ENCODE measurements at regions not wholly inside any gene's neighbourhood (a gene's known extent, or its start where the extent isn't known, plus 50 kb on each side); places are given as distances from the start of the nearest gene placed in this dataset.

- TF ChIP-seq CTCF (conservative IDR thresholded peaks at IDR 0.05; ENCODE audit: low read depth, low read length), result no peak
- TF ChIP-seq EZH2 (IDR thresholded peaks at IDR 0.05; ENCODE audit: low read length, unreplicated experiment), result no peak
Observed at GRCh38 chr6:66344796-66345195, 637.8 kb upstream of the EYS start.
